Limb (tissue), 2 donors: ENCODE measurements at regions not wholly inside any gene's neighbourhood (a gene's known extent, or its start where the extent isn't known, plus 50 kb on each side); places are given as distances from the start of the nearest gene placed in this dataset.
"Not testable (repeated sequence)": the region's sequence is repeated elsewhere in the genome, so short reads cannot be mapped to it uniquely, and the experiment has no call there.

Source experiments
- DNase-seq, 2 donors: peaks; one replicate each; pipeline ENCODE4 v3.0.0-alpha.2; 2016; ENCODE audit errors: extremely low spot score in 2 of 2

GRCh38 chr20:19026121-19026878 lies 186.1 kb upstream of the SLC24A3 start:
- peak in 1 of 2 donors; percentile 51 for DNase-seq

DNA sequence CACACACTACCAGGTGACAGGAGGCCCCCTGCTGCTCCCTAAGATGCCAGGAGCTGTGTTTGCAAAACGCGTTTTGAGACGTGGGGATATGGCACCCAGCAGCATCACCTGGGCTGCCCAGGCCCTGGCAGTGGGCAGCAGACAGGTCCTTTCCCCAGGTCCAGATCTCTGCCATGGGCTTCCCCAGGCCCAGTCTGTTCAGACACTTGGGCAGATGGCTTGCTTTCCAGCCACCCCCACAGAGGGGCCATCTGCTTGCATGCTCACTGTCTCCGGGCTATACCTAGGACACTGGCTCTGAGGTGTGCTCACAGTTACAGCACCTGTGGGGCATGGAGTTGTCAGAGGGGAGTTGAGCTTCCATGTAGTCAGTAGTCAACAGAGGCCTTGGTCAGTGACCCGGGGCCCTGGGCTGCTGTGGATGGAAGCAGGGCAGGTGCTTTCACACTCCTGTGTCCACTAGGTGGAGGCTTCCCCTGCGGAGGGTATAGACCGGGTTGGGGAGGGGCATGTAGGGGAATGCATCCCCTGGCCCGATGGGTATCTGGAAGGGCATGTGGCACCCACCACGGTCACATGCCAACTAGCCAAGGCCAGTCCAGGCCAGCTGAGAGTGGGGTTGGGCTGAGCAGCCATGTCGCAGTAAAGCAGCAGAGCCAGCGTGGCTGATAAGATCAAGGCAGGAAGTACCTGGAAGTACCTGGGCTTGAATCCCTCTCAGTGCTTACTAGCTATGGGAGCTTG lies 185.4 kb upstream of the SLC24A3 start:
- no peak for DNase-seq

DNA sequence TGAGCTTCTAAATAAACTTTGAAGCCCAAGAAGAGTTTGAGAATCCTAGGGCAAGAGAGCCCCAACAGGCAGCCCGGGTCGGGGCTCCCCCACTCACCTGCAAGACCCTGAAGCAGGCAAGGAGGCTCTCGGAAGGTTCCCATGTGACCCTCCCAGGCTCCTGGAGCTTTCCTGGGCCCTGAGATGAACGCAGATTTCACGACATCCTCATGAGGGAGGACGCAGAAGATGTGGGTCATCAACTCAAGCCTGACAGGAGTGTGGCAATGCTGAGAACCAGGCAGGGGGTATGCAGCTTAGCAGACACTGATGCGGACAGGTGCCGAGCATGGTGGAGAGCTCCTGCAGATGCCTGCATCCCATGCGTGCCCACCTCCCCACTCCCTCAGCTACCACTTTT lies 184.5 kb upstream of the SLC24A3 start:
- DNase-seq = no peak

- no peak for DNase-seq
Observed at GRCh38 chr20:19041787-19042186, 170.7 kb upstream of the SLC24A3 start.

DNA sequence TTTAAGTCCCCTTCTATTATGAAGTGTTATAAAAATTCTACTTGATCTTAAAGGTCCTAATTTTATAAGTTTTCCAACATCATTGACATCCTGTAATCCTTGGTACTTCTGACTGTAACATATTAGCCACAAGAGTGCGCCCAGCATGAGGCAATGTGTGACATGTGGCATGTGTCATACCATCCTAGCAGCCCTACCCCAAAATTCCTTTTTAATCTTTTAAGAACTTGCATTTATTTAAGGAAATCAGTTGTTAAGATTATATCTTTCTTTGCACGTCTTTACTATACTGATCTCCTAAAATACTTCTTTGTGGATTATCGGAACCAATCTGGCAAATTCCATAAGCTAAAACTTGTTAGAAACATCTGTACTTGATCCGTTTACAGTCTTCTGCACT lies 167.1 kb upstream of the SLC24A3 start:
- DNase-seq = no peak

DNA sequence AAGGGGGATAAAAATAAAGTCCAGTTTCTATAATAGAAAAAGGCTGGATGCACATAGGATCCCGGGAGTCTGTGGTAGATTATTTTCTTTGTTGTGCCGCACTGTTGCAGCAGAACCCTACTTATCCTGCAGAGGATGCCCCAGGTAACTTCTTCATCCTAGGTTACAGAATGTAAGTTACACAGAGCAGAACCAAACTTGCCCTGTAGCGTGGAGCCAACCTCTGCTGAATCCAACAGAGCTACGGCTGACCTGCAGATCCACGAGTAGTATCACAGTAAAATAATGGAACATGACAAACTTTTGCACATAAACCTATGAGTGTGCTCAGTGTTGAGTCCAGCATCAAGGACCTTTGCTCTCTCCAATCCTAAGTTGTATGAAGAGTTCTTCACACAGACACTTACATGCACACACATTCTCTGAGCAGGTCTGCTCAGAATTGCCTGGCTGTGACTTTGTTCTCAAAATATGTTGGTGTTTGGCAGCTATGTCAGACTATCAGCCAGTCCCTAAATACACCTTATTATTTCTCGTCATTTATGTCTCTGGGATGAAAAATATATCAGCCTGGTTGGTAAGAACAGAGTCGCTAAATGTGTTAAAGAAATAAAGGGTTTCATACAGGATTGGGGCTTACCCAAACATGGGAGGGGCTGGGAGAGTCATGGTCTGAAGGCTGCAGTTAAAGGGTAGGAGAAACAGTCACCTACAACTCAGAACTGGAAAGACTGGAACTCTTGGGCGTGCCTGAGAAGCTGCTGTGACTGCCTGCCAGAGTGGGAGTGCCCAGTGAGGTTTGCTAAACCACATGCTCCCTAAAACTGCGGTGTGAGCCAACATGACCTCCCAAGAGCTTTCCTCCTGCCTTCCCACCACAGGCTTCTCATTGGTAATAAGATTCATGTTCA lies 165.1 kb upstream of the SLC24A3 start:
- DNase-seq = no peak

GRCh38 chr20:19047951-19048296 lies 164.5 kb upstream of the SLC24A3 start:
- no peak for DNase-seq

DNA sequence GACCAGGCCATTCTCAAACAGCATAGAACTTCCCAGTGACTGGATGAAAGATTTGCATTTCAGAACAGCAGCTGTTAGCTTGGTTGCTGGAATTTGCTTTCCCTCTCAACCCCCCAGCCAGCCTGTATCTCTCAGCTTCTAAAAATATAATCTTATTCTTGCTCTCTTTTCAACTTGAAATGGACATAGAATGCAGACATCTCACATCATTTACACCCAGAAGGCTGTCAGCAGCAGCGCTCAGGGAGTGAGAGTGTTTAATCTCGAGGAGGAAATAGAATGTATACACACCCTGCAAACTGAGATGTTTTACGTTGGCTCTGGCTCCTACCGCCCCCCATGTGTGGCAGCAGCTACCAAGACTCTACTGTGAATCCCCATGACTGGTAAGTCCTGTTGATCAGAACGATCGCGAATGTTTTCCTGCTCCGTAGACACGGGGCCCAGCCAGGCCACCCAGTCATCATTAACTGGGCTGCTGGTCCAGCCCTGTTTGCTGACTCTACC lies 163.4 kb upstream of the SLC24A3 start:
- peak in 1 of 2 donors; percentile 38 for DNase-seq

DNA sequence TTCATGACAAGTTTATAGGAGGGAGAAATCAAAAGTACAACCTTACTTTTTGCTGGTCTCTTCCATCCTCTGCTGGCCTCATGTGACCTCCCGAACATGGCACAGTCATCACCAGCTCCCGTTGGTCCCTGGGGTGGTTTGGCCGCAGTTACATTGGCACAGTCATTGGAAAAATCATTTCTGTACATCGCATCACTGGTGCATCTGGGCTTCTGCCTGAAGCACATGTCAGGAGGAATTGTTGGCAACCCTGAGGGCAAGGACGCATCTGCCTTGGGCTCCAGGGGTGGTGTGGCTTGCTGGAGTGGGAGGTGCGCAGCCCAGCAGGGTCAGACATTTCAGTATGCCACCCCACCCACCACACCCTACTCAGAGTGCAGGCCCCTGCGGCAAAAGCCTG lies 162.9 kb upstream of the SLC24A3 start:
- no peak for DNase-seq

DNA sequence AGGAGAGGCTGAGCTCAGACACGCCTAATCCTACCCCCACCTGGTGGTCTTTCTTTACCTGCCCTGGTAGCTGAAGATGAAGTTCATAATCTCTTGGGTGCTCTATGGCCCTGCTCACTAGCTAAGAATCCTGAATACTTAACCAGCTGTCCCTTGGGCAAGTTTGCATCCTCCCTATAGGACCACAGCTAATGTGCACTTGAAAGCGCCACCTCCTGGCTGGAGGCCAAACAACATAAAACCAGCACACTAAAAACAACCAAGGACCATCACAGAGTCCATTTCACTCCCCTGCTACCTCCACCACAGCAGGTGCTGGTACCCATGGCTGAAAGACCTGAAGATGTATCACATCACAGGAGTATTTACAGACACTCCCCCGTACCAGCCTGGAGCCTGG lies 155.5 kb upstream of the SLC24A3 start:
- DNase-seq = no peak

GRCh38 chr20:19064788-19065187 lies 147.7 kb upstream of the SLC24A3 start:
- DNase-seq = not testable (repeated sequence)

DNA sequence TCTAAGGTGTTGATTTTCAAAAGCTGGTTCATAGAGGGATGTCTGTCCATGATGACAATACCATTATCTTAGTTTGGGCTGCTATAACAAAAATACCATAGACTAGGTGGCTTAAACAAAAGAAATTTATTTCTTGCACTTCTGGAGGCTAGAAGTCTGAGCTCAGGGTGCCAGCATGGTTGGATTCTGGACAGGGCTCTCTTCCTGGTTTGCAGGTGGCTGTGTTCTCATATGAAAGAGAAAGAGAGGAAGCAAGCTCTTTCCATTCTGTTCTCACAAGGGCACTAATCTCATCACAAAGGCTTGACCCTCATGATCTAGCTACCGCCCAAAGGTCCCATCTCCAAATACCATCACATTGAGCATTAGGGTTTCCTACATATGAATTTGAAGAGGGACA lies 144.5 kb upstream of the SLC24A3 start:
- no peak for DNase-seq

- DNase-seq = no peak
Observed at GRCh38 chr20:19070026-19070425, 142.4 kb upstream of the SLC24A3 start.

DNA sequence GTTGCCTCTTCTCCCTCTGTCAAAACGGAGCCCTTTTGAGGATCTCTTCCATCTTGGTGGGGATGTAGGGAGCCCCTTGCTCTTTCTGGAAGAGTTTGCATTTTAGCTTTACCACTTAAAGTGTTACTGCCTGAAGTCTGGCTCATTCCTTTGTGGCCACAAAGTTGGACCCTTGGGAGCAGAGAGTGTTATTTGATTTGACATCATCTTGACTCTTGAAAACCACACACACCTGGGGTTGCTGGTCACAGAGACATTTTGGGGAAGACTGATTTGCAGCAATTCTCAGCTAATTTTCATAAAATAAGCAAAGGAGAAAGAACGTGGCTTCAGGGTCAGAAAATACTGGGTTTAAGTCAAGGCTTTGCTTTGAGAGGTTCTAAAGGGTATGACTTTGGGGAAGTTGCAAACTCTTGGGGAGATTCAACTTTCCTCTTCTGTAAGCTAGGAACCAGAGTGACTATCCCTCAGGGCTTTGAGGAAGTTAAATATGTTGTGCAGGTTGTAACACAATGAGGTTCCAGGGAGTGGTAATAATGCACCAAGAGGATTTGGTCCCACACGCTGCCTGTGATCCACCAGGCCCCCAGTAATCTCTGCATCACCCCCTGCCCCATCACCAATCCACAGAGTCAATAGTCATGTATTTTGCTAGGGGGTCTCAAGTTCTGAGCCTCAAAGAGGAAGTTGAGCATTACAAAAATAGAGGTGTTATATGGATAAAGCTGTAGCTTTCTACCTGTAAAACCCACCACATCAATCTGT lies 141.6 kb upstream of the SLC24A3 start:
- DNase-seq = no peak

DNA sequence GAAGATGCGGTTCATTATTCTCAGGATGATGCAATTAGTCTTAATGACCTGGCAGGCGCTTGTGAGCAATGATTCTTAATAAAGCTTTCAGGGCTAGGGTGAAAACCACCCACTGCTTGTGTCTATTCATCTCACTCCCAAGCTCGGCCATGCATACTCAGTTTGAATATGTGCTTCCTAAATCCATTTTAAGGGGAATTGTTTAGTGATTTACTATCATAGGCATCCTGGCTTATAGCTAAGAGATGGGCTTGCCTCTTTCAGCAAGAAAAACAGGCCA lies 141.1 kb upstream of the SLC24A3 start:
- DNase-seq = no peak

DNA sequence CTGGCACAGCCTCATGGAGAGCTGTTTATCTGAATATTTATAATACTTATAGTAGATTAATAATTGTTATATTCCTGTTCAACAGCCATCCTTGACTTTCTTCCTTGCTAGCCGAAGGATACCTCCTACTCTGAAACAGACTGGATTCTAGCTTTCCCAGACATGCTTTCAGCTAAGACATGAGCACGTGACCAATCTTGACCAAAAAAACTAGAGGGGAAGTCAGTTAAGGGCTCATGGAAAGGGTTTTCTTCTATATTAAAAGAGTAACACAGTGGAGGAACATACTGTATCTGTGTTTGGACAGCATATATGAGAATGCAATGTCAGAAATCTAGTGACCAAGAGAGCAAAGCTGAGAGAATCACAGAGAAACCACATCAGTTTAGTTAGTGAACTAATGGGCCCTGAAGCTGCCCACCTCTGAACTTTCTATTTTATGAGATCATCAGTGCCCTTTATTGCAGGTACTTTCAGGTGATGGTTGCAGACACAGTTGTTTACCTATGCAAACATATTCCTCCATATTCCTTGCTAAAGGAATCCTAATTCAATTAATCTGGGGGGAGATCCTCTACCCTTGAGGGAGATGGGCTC lies 140.4 kb upstream of the SLC24A3 start:
- no peak for DNase-seq

- DNase-seq = no peak
Observed at GRCh38 chr20:19072988-19073387, 139.5 kb upstream of the SLC24A3 start.

GRCh38 chr20:19073584-19074218 lies 138.7 kb upstream of the SLC24A3 start:
- DNase-seq = no peak

- DNase-seq = no peak
Observed at GRCh38 chr20:19074356-19074755, 138.1 kb upstream of the SLC24A3 start.

DNA sequence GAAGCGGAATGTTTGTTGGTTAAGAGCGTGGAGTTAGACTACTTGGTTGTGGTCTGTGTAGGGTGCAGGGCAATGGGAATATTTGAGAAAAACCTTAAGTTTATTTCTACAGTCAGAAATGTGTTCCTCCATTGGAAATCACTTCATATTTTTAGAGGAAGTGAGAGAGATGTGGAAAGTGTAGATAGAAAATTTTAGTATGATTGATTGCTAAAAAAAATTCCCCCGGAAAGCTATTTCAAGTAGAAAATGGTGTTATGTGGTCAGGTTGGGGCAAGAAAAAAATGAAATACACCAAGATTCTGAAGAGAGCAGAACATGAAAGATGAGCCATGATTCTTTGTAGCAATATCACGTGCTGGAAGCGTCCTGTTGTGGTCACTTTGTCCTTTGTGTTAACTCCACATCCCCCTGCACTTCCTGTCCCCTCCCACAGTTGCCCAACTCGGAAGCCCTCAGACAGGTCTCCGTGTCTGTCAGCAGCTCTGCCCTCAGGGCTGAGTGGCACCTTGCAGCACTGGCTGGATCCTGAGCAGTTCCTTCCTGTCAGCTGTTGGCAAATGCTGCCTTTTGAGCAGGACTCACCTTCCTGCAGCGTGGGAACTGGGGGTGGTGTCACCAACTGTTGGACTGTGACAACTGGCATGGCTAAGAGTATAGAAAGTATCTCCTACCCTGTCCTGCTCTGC lies 137.5 kb upstream of the SLC24A3 start:
- no peak for DNase-seq
